HCT116 (cell line): ENCODE measurements at regions not wholly inside any gene's neighbourhood (a gene's known extent, or its start where the extent isn't known, plus 50 kb on each side); places are given as distances from the start of the nearest gene placed in this dataset.

Experiments
- ATAC-seq: fragments of 200-7000 bp; cut with Tn5 transposase; 2 replicates; pipeline ENCODE4 v1.9.1; 2020; ENCODE audit warnings: mild to moderate bottlenecking, moderate library complexity
- BruUV-seq: library from RNA; stranded (reverse); fragments of 400-500 nt; replicated peaks from 2 replicates; lab custom pipeline; 2021; lab: Mats Ljungman, UMichigan
- CTCF ChIA-PET: fragments of 300-600 bp; sonication (Branson Sonifier 250); formaldehyde crosslinking; loops from one replicate; lab custom pipeline; 2021; ENCODE audit warnings: antibody characterized with exemption; lab: Charles Lee
- POLR2A ChIA-PET: fragments of 300-600, 350-600 bp; sonication (Branson Sonifier 250); formaldehyde crosslinking; loops from one replicate; lab custom pipeline; 2021; ENCODE audit warnings: antibody characterized with exemption; lab: Charles Lee
- RAD21 ChIA-PET, 2 experiments: fragments of 300-600 bp; sonication (Branson Sonifier 250); formaldehyde crosslinking; loops; one replicate each; lab custom pipeline; 2023; ENCODE audit warnings: low total read pairs in 2 of 2; ENCODE audit not compliant: uncharacterized antibody in 2 of 2, unreplicated experiment in 2 of 2, low non-redundant PET in 1 of 2; lab: Charles Lee
- DNase-seq: peaks from one replicate; pipeline ENCODE4 v3.0.0-alpha.2; 2010; ENCODE audit warnings: low read depth, low spot score
- H2AFZ ChIP-seq: fragments of 200-600 bp; shearing (Covaris generic), sonication (generic); 2 replicates; pipeline ENCODE4 v1.6.1; 2017; ENCODE audit warnings: low read depth, mixed run types, mixed read lengths, antibody characterized with exemption, low read length; ENCODE audit not compliant: poor library complexity, severe bottlenecking
- H3K27ac ChIP-seq: 2 replicates; pipeline ENCODE4 v1.5.1; 2012; ENCODE audit warnings: low read depth, low read length
- H3K27me3 ChIP-seq: fragments of 200-600 bp; sonication (generic); 2 replicates; pipeline ENCODE4 v1.6.1; 2016; ENCODE audit warnings: mixed run types, low read length, mixed read lengths; ENCODE audit not compliant: insufficient read depth
- H3K36me3 ChIP-seq, 2 experiments: fragments of 200-500 bp in 1 of 2; fragments of 200-600 bp in 1 of 2; sonication (Bioruptor generic) in 1 of 2; sonication (generic) in 1 of 2; 2 replicates each; pipeline versions ENCODE4 v1.5.1 to v1.6.1; 2014 to 2016; ENCODE audit warnings: low read length in 2 of 2, inconsistent platforms in 1 of 2, mixed read lengths in 1 of 2, mixed run types in 1 of 2; ENCODE audit not compliant: insufficient read depth in 2 of 2, control insufficient read depth in 1 of 2
- H3K4me1 ChIP-seq, 2 experiments: fragments of 200-600 bp in 1 of 2; sonication (generic) in 1 of 2; 2 replicates each; pipeline versions ENCODE4 v1.5.1 to v1.6.1; 2012 to 2017; ENCODE audit warnings: low read length in 2 of 2, inconsistent platforms in 1 of 2, mild to moderate bottlenecking in 1 of 2, mixed read lengths in 1 of 2, mixed run types in 1 of 2, moderate library complexity in 1 of 2; ENCODE audit not compliant: insufficient read depth in 2 of 2, control insufficient read depth in 1 of 2
- H3K4me2 ChIP-seq: fragments of 200-600 bp; sonication (generic); 2 replicates; pipeline ENCODE4 v1.6.1; 2017; ENCODE audit warnings: mixed run types, low read length, mixed read lengths
- H3K4me3 ChIP-seq, 2 experiments: fragments of 200-600 bp in 1 of 2; sonication (generic) in 1 of 2; replicated peaks in 1 of 2; 2 replicates each; pipeline ENCODE4 v1.5.1; 2011 to 2016; ENCODE audit warnings: low read length in 2 of 2, control low read depth in 1 of 2, low read depth in 1 of 2, mild to moderate bottlenecking in 1 of 2, mixed read lengths in 1 of 2, mixed run types in 1 of 2
- H3K79me2 ChIP-seq: fragments of 200-600 bp; sonication (generic); 2 replicates; pipeline ENCODE4 v1.6.1; 2017; ENCODE audit warnings: mild to moderate bottlenecking, mixed run types, low read length, moderate library complexity, mixed read lengths; ENCODE audit not compliant: insufficient read depth
- H3K9ac ChIP-seq: fragments of 200-600 bp; sonication (generic); 2 replicates; pipeline ENCODE4 v1.6.1; 2016; ENCODE audit warnings: low read length, mixed read lengths
- H3K9me2 ChIP-seq: fragments of 200-600 bp; sonication (generic), shearing (Covaris generic); 2 replicates; pipeline ENCODE4 v1.6.1; 2017; ENCODE audit warnings: mixed run types, mild to moderate bottlenecking, moderate library complexity; ENCODE audit not compliant: insufficient read depth
- H3K9me3 ChIP-seq, 2 experiments: fragments of 200-500 bp in 1 of 2; fragments of 200-600 bp in 1 of 2; sonication (Bioruptor generic) in 1 of 2; sonication (generic) in 1 of 2; 2 replicates each; pipeline ENCODE4 v1.6.1; 2014 to 2017; ENCODE audit warnings: low read length in 2 of 2, mixed read lengths in 2 of 2, inconsistent platforms in 1 of 2, low read depth in 1 of 2, mild to moderate bottlenecking in 1 of 2, mixed run types in 1 of 2, moderate library complexity in 1 of 2; ENCODE audit not compliant: control insufficient read depth in 1 of 2, insufficient read depth in 1 of 2
- H4K20me1 ChIP-seq: fragments of 200-600 bp; sonication (generic), shearing (Covaris generic); 2 replicates; pipeline ENCODE4 v1.6.1; 2017; ENCODE audit warnings: mixed run types, mild to moderate bottlenecking, moderate library complexity; ENCODE audit not compliant: insufficient read depth
- CBX3 ChIP-seq: IDR thresholded peaks from 2 replicates; pipeline ENCODE4 v1.6.1; 2012; ENCODE audit warnings: low read depth
- EGR1 ChIP-seq: IDR thresholded peaks from 2 replicates; pipeline ENCODE4 v1.6.1; 2012; ENCODE audit warnings: low read depth
- EZH2 ChIP-seq: fragments of 200-600 bp; sonication (generic); IDR thresholded peaks from 2 replicates; pipeline ENCODE4 v1.6.1; 2017; ENCODE audit warnings: antibody characterized with exemption, mixed run types
- EZH2phosphoT487 ChIP-seq: fragments of 200-600 bp; IDR thresholded peaks from 2 replicates; pipeline ENCODE4 v1.6.1; 2018; ENCODE audit warnings: antibody characterized with exemption, borderline replicate concordance
- JUND ChIP-seq: IDR thresholded peaks from 2 replicates; pipeline ENCODE4 v1.6.1; 2012
- POLR2A ChIP-seq: IDR thresholded peaks from 2 replicates; pipeline ENCODE4 v1.7.0; 2011; ENCODE audit warnings: borderline replicate concordance; ENCODE audit not compliant: insufficient read depth, insufficient read length; ENCODE audit errors: extremely low read depth
- REST ChIP-seq: IDR thresholded peaks from 2 replicates; pipeline ENCODE4 v1.6.1; 2012; ENCODE audit warnings: low read depth
- SIN3A ChIP-seq: IDR thresholded peaks from 2 replicates; pipeline ENCODE4 v1.6.1; 2012; ENCODE audit warnings: low read depth
- SP1 ChIP-seq: IDR thresholded peaks from 2 replicates; pipeline ENCODE4 v1.6.1; 2012; ENCODE audit warnings: low read depth
- SRF ChIP-seq: IDR thresholded peaks from 2 replicates; pipeline ENCODE4 v1.6.1; 2012; ENCODE audit warnings: low read depth
- TCF7L2 ChIP-seq: IDR thresholded peaks from 2 replicates; pipeline ENCODE4 v1.7.0; 2011; ENCODE audit warnings: borderline replicate concordance, inconsistent platforms; ENCODE audit not compliant: insufficient read depth, insufficient read length; ENCODE audit errors: extremely low read depth
- YY1 ChIP-seq: IDR thresholded peaks from 2 replicates; pipeline ENCODE4 v1.6.1; 2011; ENCODE audit warnings: low read length, low read depth, moderate library complexity, mild to moderate bottlenecking; ENCODE audit not compliant: insufficient replicate concordance; ENCODE audit errors: extremely low read depth
- ZNF274 ChIP-seq: fragments of 200-500 bp; sonication (Bioruptor generic); IDR thresholded peaks from 2 replicates; pipeline ENCODE4 v1.6.1; 2014; ENCODE audit warnings: mild to moderate bottlenecking, low read depth, low read length, inconsistent platforms
- intact Hi-C: fragments of 100-400 bp; cut with micrococcal nuclease; formaldehyde crosslinking; loops from 2 replicates; pipeline ENCODE4 v1.10.0; 2022
- TF ChIP-seq, protein P1 (sequence below): IDR thresholded peaks from 2 replicates; pipeline ENCODE4 v1.6.1; 2012

GRCh38 chr21:41064334-41064791 lies 103.6 kb upstream of the BACE2 start:
- Histone ChIP-seq H3K9me3 (no peaks in the 10 kb centered on the region), H3K9ac (no peak overlapping the region), H3K9me2 (no peaks in the 10 kb centered on the region), H3K4me2 (no peak overlapping the region), H3K27ac (no peak overlapping the region), H2AFZ (no peak overlapping the region), H4K20me1 (no peaks in the 10 kb centered on the region), H3K4me3 (no peak overlapping the region), H3K36me3 (no peaks in the 10 kb centered on the region), H3K79me2 (no peaks in the 10 kb centered on the region), H3K27me3 (no peaks in the 10 kb centered on the region), H3K4me1 (no peaks in the 10 kb centered on the region)
- CTCF ChIA-PET, result no interaction called here
- TF ChIP-seq SRF, result no peak
- no peak for TF ChIP-seq EGR1
- TF ChIP-seq JUND, result no peak
- no peak for TF ChIP-seq TCF7L2
- TF ChIP-seq SP1, result no peak
- TF ChIP-seq EZH2, result no peak
- TF ChIP-seq, protein P1, sequence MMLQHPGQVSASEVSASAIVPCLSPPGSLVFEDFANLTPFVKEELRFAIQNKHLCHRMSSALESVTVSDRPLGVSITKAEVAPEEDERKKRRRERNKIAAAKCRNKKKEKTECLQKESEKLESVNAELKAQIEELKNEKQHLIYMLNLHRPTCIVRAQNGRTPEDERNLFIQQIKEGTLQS, result no peak
- TF ChIP-seq SIN3A, result no peak
- TF ChIP-seq CBX3, result no peak
- TF ChIP-seq REST, result no peak
- TF ChIP-seq EZH2phosphoT487, result no peak
- no peak for TF ChIP-seq POLR2A
- TF ChIP-seq YY1, result no peak
- TF ChIP-seq ZNF274, result no peak
- POLR2A ChIA-PET, result no interaction called here
- no TSS peak for BruUV-seq
- intact Hi-C loops, result no loop called here
- ATAC-seq (no peak), DNase-seq (no peak)
- RAD21 ChIA-PET, result no interaction called here
